Central memory CD8-positive, alpha-beta T cell (primary cell): ENCODE measurements at regions not wholly inside any gene's neighbourhood (a gene's known extent, or its start where the extent isn't known, plus 50 kb on each side); places are given as distances from the start of the nearest gene placed in this dataset.

ENCODE experiments used
- ATAC-seq: fragments of 150-1000 bp; cut with Tn5 transposase; replicated peaks from 2 replicates; pipeline ENCODE4 v1.10.0; 2022; ENCODE audit warnings: mild to moderate bottlenecking, moderate FRiP score, moderate number of reproducible peaks; ENCODE audit not compliant: poor library complexity, severe bottlenecking; ENCODE audit errors: extremely low read depth
- DNase-seq, 2 donors: peaks; one replicate each; pipeline ENCODE4 v3.0.0; 2021; ENCODE audit warnings: low spot score in 2 of 2
- H3K27ac Mint-ChIP-seq: one replicate; pipeline ENCODE4 v1.8.0; 2022; ENCODE audit warnings: low read depth, mild to moderate bottlenecking, moderate library complexity, mixed read lengths
- H3K27me3 Mint-ChIP-seq: one replicate; pipeline ENCODE4 v1.8.0; 2022; ENCODE audit warnings: mixed read lengths
- H3K36me3 Mint-ChIP-seq: one replicate; pipeline ENCODE4 v1.8.0; 2022; ENCODE audit warnings: mild to moderate bottlenecking, moderate library complexity, mixed read lengths; ENCODE audit not compliant: insufficient read depth
- H3K4me1 Mint-ChIP-seq: one replicate; pipeline ENCODE4 v1.8.0; 2022; ENCODE audit warnings: mixed read lengths
- H3K4me3 Mint-ChIP-seq: one replicate; pipeline ENCODE4 v1.8.0; 2022; ENCODE audit warnings: mild to moderate bottlenecking, moderate library complexity, mixed read lengths
- H3K9me3 Mint-ChIP-seq: one replicate; pipeline ENCODE4 v1.8.0; 2022; ENCODE audit warnings: mixed read lengths

- no peaks in the 10 kb centered on the region for H3K36me3 Mint-ChIP-seq
- no peak overlapping the region for H3K4me3 Mint-ChIP-seq
- H3K4me1 Mint-ChIP-seq = no peaks in the 10 kb centered on the region
- peaks cover 8% of the 10 kb centered on the region for H3K9me3 Mint-ChIP-seq
- H3K27me3 Mint-ChIP-seq = peaks cover 38% of the 10 kb centered on the region
- ATAC-seq (no peak), DNase-seq (no peak)
- H3K27ac Mint-ChIP-seq = no peak overlapping the region
Measured at GRCh38 chr1:217089361-217090014, 366.3 kb upstream of the ESRRG start.

GRCh38 chr1:217088521-217089284, 365.5 kb upstream of the ESRRG start:
- Mint-ChIP-seq H3K27me3 (peaks cover 38% of the 10 kb centered on the region), H3K4me3 (no peak overlapping the region), H3K36me3 (no peaks in the 10 kb centered on the region), H3K4me1 (no peaks in the 10 kb centered on the region), H3K27ac (no peak overlapping the region), H3K9me3 (peaks cover 8% of the 10 kb centered on the region)
- DNase-seq (no peak), ATAC-seq (no peak)

GRCh38 chr1:217088011-217088410, 364.8 kb upstream of the ESRRG start:
- Mint-ChIP-seq H3K36me3 (no peaks in the 10 kb centered on the region), H3K4me1 (no peaks in the 10 kb centered on the region), H3K9me3 (peaks cover 8% of the 10 kb centered on the region), H3K27me3 (peaks cover 38% of the 10 kb centered on the region), H3K4me3 (no peak overlapping the region), H3K27ac (no peak overlapping the region)
- DNase-seq (no peak), ATAC-seq (no peak)

GRCh38 chr1:217079584-217079983, 356.4 kb upstream of the ESRRG start:
- H3K27me3 Mint-ChIP-seq = no peaks in the 10 kb centered on the region
- no peaks in the 10 kb centered on the region for H3K4me1 Mint-ChIP-seq
- H3K9me3 Mint-ChIP-seq = peaks cover 6% of the 10 kb centered on the region
- no peak overlapping the region for H3K27ac Mint-ChIP-seq
- no peak for DNase-seq
- H3K4me3 Mint-ChIP-seq = no peak overlapping the region
- ATAC-seq = no peak
- no peaks in the 10 kb centered on the region for H3K36me3 Mint-ChIP-seq

- H3K27ac Mint-ChIP-seq = no peak overlapping the region
- H3K36me3 Mint-ChIP-seq = no peaks in the 10 kb centered on the region
- H3K9me3 Mint-ChIP-seq = peaks cover 6% of the 10 kb centered on the region
- DNase-seq (no peak), ATAC-seq (no peak)
- no peak overlapping the region for H3K4me3 Mint-ChIP-seq
- no peaks in the 10 kb centered on the region for H3K4me1 Mint-ChIP-seq
- H3K27me3 Mint-ChIP-seq = no peaks in the 10 kb centered on the region
Measured at GRCh38 chr1:217078959-217079358, 355.7 kb upstream of the ESRRG start.

- ATAC-seq (no peak), DNase-seq (no peak)
- H3K4me3 Mint-ChIP-seq = no peak overlapping the region
- H3K27ac Mint-ChIP-seq = no peak overlapping the region
- H3K9me3 Mint-ChIP-seq = peaks cover 6% of the 10 kb centered on the region
- no peaks in the 10 kb centered on the region for H3K4me1 Mint-ChIP-seq
- H3K36me3 Mint-ChIP-seq = no peaks in the 10 kb centered on the region
- no peaks in the 10 kb centered on the region for H3K27me3 Mint-ChIP-seq
Measured at GRCh38 chr1:217078078-217078690, 355.0 kb upstream of the ESRRG start.

- DNase-seq = no peak
- peaks cover 1% of the 10 kb centered on the region for H3K9me3 Mint-ChIP-seq
- ATAC-seq = no peak
- no peaks in the 10 kb centered on the region for H3K27me3 Mint-ChIP-seq
- H3K27ac Mint-ChIP-seq = no peak overlapping the region
- H3K4me1 Mint-ChIP-seq = no peaks in the 10 kb centered on the region
- H3K4me3 Mint-ChIP-seq = no peak overlapping the region
- H3K36me3 Mint-ChIP-seq = no peaks in the 10 kb centered on the region
Measured at GRCh38 chr1:217077426-217077825, 354.2 kb upstream of the ESRRG start.

GRCh38 chr1:217076902-217077301, 353.7 kb upstream of the ESRRG start:
- Mint-ChIP-seq H3K9me3 (no peaks in the 10 kb centered on the region), H3K4me1 (no peaks in the 10 kb centered on the region), H3K36me3 (no peaks in the 10 kb centered on the region), H3K27ac (no peak overlapping the region), H3K27me3 (no peaks in the 10 kb centered on the region), H3K4me3 (no peak overlapping the region)
- DNase-seq = no peak
- no peak for ATAC-seq

GRCh38 chr1:217072926-217073325, 349.7 kb upstream of the ESRRG start:
- Mint-ChIP-seq H3K4me3 (no peak overlapping the region), H3K27me3 (no peaks in the 10 kb centered on the region), H3K4me1 (no peaks in the 10 kb centered on the region), H3K36me3 (no peaks in the 10 kb centered on the region), H3K9me3 (peaks cover 15% of the 10 kb centered on the region), H3K27ac (no peak overlapping the region)
- ATAC-seq = no peak
- DNase-seq = no peak

- peaks cover 15% of the 10 kb centered on the region for H3K9me3 Mint-ChIP-seq
- no peak overlapping the region for H3K4me3 Mint-ChIP-seq
- no peaks in the 10 kb centered on the region for H3K36me3 Mint-ChIP-seq
- DNase-seq = no peak
- H3K4me1 Mint-ChIP-seq = no peaks in the 10 kb centered on the region
- H3K27me3 Mint-ChIP-seq = no peaks in the 10 kb centered on the region
- no peak for ATAC-seq
- no peak overlapping the region for H3K27ac Mint-ChIP-seq
Measured at GRCh38 chr1:217067642-217068041, 344.4 kb upstream of the ESRRG start.

GRCh38 chr1:217066794-217067193, 343.6 kb upstream of the ESRRG start:
- Mint-ChIP-seq H3K27ac (no peak overlapping the region), H3K4me3 (no peak overlapping the region), H3K9me3 (peaks cover 15% of the 10 kb centered on the region), H3K27me3 (no peaks in the 10 kb centered on the region), H3K4me1 (no peaks in the 10 kb centered on the region), H3K36me3 (no peaks in the 10 kb centered on the region)
- DNase-seq (no peak), ATAC-seq (no peak)

- Mint-ChIP-seq H3K36me3 (peaks cover 2% of the 10 kb centered on the region), H3K27me3 (no peaks in the 10 kb centered on the region), H3K27ac (no peak overlapping the region), H3K4me1 (no peaks in the 10 kb centered on the region), H3K4me3 (no peak overlapping the region), H3K9me3 (peaks cover 3% of the 10 kb centered on the region)
- DNase-seq = no peak
- ATAC-seq = no peak
Measured at GRCh38 chr1:217063172-217063908, 340.1 kb upstream of the ESRRG start.
